Heart right ventricle (tissue), 16 donors: ENCODE measurements at regions not wholly inside any gene's neighbourhood (a gene's known extent, or its start where the extent isn't known, plus 50 kb on each side); places are given as distances from the start of the nearest gene placed in this dataset.
"Not testable (repeated sequence)": the region's sequence is repeated elsewhere in the genome, so short reads cannot be mapped to it uniquely, and the experiment has no call there.

Source experiments
- ATAC-seq, 8 donors: fragments of 200-7000 bp; cut with Tn5 transposase; one replicate each; pipeline ENCODE4 v1.9.1; 2020; ENCODE audit warnings: mild to moderate bottlenecking in 8 of 8, moderate library complexity in 8 of 8, moderate number of reproducible peaks in 1 of 8
- DNase-seq, 2 donors: peaks; one replicate each; pipeline ENCODE4 v3.0.0-alpha.2; 2020
- H3K27ac ChIP-seq, 10 donors: fragments of 200-600 bp; sonication (generic) in 2 of 10; one replicate each; pipeline versions ENCODE4 v1.5.0 to v1.8.0; 2020 to 2022; ENCODE audit warnings: mild to moderate bottlenecking in 3 of 10
- H3K27me3 ChIP-seq, 7 donors: fragments of 200-600 bp; one replicate each; pipeline ENCODE4 v1.8.0; 2021 to 2022; ENCODE audit warnings: mild to moderate bottlenecking in 2 of 7
- H3K36me3 ChIP-seq, 9 donors: fragments of 200-600 bp; sonication (generic) in 1 of 9; one replicate each; pipeline versions ENCODE4 v1.5.0 to v1.8.0; 2020 to 2022; ENCODE audit warnings: mild to moderate bottlenecking in 2 of 9
- H3K4me1 ChIP-seq, 9 donors: fragments of 200-600 bp; sonication (generic) in 1 of 9; one replicate each; pipeline versions ENCODE4 v1.5.0 to v1.8.0; 2020 to 2022; ENCODE audit warnings: mild to moderate bottlenecking in 4 of 9
- H3K4me3 ChIP-seq, 10 donors: fragments of 200-600 bp; sonication (generic) in 2 of 10; one replicate each; pipeline versions ENCODE4 v1.5.0 to v1.8.0; 2020 to 2022; ENCODE audit warnings: mild to moderate bottlenecking in 7 of 10, moderate library complexity in 2 of 10
- H3K9me3 ChIP-seq, 11 donors: fragments of 200-600 bp in 10 of 11; sonication (generic) in 2 of 11; one replicate each; pipeline versions ENCODE4 v1.5.0 to v1.8.0; 2013 to 2022; ENCODE audit warnings: mild to moderate bottlenecking in 2 of 11, control low read depth in 1 of 11, moderate library complexity in 1 of 11
- WGBS, 2 donors: extraction: QIAGEN DNeasy Blood & Tissue Kit; methylation state at CpG; one replicate each; pipeline ENCODE4 v1.1.7; 2013; ENCODE audit warnings: inconsistent platforms in 1 of 2; 5-methylcytosine and 5-hydroxymethylcytosine counted together
- intact Hi-C, 10 donors: fragments of 100-400 bp; cut with DNase I; formaldehyde crosslinking; loops; one replicate each; pipeline versions ENCODE4 v1.11.1 to v1.14.2; 2022
- TF ChIP-seq, protein P1 (sequence below), 9 donors: fragments of 200-600 bp; sonication (generic) in 2 of 9; IDR thresholded peaks; one replicate each; pipeline versions ENCODE4 v1.5.0 to v1.8.0; 2021 to 2022; ENCODE audit warnings: antibody characterized with exemption in 9 of 9, mild to moderate bottlenecking in 5 of 9, moderate library complexity in 1 of 9
- donor health status: Arrhythmogenic right ventricular cardiomyopathy.
- donor health status: ischemic (EF 13 %, LVEDD 7.1; RV severe dilation, severe dysfunction).
- donor health status: healthy with polysubstance abuse.
- donor health status: DM: no; HTN: yes; CAD: no.
- donor health status: DM: no; HTN: no; CAD: no.
- donor health status: ischemic (EF 25% LVEDD 6.9; RV normal size, moderate dysfunction).
- donor health status: ischemic (EF 25% LVEDD 5.7; RV mildly dilated, moderate dysfunction).
- donor health status: healthy.
- donor health status: DM: yes; HTN: yes; CAD: no.
- donor health status: Ischemic cardiomyopathy.
- donor health status: ischemic (EF 35%, LVEDD 5.7; RV mildly dilated, moderate dysfunction).
- donor health status: nonischemic (EF 11% LVEDD 7.7; RV severe dilation, severe dysfunction).
- donor health status: DM: yes; HTN: yes; CAD: no.
- donor health status: PGD.
- donor health status: ischemic (EF 29% LVEDD 5.4; RV normal size, mild dysfunction).
- donor health status: nonischemic (EF 23%, LVEDD 6.1; RV moderate dilation, normal function).

DNA sequence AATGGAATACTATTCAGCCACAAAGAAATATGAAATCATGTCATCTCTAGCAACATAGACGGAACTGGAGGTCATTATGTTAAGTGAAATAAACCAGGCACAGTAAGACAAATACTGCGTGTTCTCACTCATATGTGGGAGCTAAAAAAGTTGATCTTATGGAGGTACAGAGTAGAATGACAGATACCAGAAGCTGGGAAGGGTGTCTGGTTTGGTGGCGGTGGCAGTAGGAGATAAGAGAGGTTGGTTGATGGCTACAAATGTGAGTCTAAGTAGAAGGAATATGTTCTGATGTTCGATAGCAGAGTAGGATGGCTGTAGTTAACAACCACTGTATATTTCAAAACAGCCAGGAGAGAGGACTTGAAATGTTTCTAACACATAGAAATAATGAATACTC, 121.6 kb downstream of the PLPPR4 start:
- ATAC-seq (no peak), DNase-seq (no peak)
- peaks cover 0 to 7% (median 0%) of the 10 kb centered on the region in 11 donors for H3K9me3 ChIP-seq
- H3K36me3 ChIP-seq, result no peaks in the 10 kb centered on the region
- TF ChIP-seq, protein P1, sequence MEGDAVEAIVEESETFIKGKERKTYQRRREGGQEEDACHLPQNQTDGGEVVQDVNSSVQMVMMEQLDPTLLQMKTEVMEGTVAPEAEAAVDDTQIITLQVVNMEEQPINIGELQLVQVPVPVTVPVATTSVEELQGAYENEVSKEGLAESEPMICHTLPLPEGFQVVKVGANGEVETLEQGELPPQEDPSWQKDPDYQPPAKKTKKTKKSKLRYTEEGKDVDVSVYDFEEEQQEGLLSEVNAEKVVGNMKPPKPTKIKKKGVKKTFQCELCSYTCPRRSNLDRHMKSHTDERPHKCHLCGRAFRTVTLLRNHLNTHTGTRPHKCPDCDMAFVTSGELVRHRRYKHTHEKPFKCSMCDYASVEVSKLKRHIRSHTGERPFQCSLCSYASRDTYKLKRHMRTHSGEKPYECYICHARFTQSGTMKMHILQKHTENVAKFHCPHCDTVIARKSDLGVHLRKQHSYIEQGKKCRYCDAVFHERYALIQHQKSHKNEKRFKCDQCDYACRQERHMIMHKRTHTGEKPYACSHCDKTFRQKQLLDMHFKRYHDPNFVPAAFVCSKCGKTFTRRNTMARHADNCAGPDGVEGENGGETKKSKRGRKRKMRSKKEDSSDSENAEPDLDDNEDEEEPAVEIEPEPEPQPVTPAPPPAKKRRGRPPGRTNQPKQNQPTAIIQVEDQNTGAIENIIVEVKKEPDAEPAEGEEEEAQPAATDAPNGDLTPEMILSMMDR (IDR thresholded peaks at IDR 0.05), result no peak
- 47% methylated on average over 4 of the region's 4 CpGs for WGBS, 2 donors
- H3K27ac ChIP-seq, result no peak overlapping the region
- no peak overlapping the region for H3K4me3 ChIP-seq
- intact Hi-C loops, result no loop called here
- H3K27me3 ChIP-seq, result no peaks in the 10 kb centered on the region
- no peaks in the 10 kb centered on the region for H3K4me1 ChIP-seq

DNA sequence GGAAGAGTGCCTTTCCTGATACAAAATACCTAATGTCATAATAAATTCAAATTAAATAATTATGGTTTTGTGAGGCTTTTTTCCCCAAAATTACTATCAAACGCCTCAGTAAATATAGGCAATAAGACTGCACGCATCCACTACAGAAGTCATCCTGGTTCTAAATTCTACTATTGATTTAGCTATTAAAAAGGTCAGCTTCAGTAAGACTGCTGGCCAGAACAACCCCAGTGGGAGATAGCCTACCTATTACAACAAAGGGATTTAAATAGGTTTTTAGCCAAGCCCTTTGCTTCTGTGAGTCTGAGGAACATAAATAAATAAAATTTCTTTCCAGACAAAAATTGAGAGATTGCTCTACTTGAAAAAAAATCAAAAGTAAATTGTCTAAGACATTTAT, 132.1 kb downstream of the PLPPR4 start:
- Histone ChIP-seq H3K4me1 (no peaks in the 10 kb centered on the region), H3K36me3 (no peaks in the 10 kb centered on the region), H3K9me3 (peaks cover 0 to 3% (median 0%) of the 10 kb centered on the region in 11 donors), H3K27ac (no peak overlapping the region), H3K27me3 (no peaks in the 10 kb centered on the region), H3K4me3 (no peak overlapping the region)
- no peak for DNase-seq
- TF ChIP-seq, protein P1 (IDR thresholded peaks at IDR 0.05), result no peak
- no peak for ATAC-seq
- 95 to 96% methylated on average over 2 of the region's 2 CpGs for WGBS, 2 donors
- intact Hi-C loops, result no loop called here

DNA sequence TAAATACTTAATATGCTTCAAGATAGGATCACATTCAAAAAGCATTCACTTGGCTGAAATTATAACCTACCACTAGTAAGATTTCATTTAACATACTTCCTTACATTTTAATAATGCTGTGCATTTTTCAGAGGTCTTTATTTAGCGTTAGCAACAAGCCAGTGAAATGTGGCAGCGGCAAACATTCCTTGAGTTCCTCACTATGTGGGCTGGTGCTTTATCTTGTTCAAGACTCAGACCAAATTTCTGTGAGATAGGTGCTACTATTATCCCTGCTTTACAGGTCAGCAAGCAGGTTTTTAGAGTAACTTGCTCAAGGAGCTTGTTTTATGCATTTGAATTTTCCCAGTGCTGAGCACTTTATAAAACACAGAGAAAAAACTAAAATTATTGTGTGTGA, 132.7 kb downstream of the PLPPR4 start:
- TF ChIP-seq, protein P1 (IDR thresholded peaks at IDR 0.05), result no peak
- Histone ChIP-seq H3K36me3 (no peaks in the 10 kb centered on the region), H3K4me1 (no peaks in the 10 kb centered on the region), H3K9me3 (peaks cover 0 to 3% (median 0%) of the 10 kb centered on the region in 11 donors), H3K27me3 (no peaks in the 10 kb centered on the region), H3K4me3 (no peak overlapping the region), H3K27ac (no peak overlapping the region)
- intact Hi-C loops, result no loop called here
- 21 to 38% methylated on average over 2 of the region's 2 CpGs for WGBS, 2 donors
- DNase-seq (no peak), ATAC-seq (no peak)

DNA sequence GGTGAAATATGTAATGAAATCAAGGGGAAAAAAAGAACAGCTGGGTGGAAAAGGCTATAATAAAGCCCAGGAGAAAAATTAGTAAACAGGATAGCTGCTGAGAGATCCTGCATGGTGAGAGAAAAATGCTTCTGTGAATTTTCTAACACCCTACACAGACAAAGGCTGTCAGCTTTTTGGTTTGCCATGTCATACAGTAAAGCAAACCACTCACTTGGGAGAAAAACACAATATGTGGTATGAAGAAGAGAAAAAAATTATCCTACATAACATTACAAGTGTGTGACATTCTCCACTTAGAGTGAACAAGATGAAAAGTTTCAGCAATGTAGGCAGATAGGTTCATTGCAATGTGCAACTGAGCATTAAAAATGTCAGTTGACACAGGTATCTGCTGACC, 133.6 kb downstream of the PLPPR4 start:
- TF ChIP-seq, protein P1 (IDR thresholded peaks at IDR 0.05), result no peak
- Histone ChIP-seq H3K36me3 (no peaks in the 10 kb centered on the region), H3K4me1 (no peaks in the 10 kb centered on the region), H3K27ac (no peak overlapping the region), H3K9me3 (peaks cover 0 to 3% (median 0%) of the 10 kb centered on the region in 11 donors), H3K27me3 (no peaks in the 10 kb centered on the region), H3K4me3 (no peak overlapping the region)
- ATAC-seq (no peak), DNase-seq (no peak)
- intact Hi-C loops, result no loop called here

DNA sequence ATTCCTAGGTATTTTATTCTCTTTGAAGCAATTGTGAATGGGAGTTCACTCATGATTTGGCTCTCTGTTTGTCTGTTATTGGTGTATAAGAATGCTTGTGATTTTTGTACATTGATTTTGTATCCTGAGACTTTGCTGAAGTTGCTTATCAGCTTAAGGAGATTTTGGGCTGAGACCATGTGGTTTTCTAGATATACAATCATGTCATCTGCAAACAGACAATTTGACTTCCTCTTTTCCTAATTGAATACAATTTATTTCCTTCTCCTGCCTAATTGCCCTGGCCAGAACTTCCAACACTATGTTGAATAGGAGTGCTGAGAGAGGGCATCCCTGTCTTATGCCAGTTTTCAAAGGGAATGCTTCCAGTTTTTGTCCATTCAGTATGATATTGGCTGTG, 137.3 kb downstream of the PLPPR4 start:
- H3K36me3 ChIP-seq, intact Hi-C loops, H3K9me3 ChIP-seq, H3K27me3 ChIP-seq, ATAC-seq, H3K27ac ChIP-seq, H3K4me1 ChIP-seq, H3K4me3 ChIP-seq, DNase-seq: not testable (repeated sequence)

DNA sequence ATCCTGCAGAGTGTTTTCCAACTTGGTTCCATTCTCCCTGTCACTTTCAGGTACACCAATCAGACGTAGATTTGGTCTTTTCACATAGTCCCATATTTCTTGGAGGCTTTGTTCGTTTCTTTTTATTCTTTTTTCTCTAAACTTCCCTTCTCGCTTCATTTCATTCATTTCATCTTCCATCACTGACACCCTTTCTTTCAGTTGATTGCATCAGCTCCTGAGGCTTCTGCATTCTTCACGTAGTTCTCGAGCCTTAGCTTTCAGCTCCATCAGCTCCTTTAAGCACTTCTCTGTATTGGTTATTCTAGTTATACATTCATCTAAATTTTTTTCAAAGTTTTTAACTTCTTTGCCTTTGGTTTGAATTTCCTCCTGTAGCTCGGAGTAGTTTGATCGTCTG, 140.1 kb downstream of the PLPPR4 start:
- H3K27ac ChIP-seq, intact Hi-C loops, H3K4me1 ChIP-seq, H3K36me3 ChIP-seq, H3K4me3 ChIP-seq, H3K9me3 ChIP-seq, ATAC-seq, H3K27me3 ChIP-seq, DNase-seq: not testable (repeated sequence)
- WGBS, 2 donors, result 95 to 99% methylated on average over 5 of the region's 7 CpGs

DNA sequence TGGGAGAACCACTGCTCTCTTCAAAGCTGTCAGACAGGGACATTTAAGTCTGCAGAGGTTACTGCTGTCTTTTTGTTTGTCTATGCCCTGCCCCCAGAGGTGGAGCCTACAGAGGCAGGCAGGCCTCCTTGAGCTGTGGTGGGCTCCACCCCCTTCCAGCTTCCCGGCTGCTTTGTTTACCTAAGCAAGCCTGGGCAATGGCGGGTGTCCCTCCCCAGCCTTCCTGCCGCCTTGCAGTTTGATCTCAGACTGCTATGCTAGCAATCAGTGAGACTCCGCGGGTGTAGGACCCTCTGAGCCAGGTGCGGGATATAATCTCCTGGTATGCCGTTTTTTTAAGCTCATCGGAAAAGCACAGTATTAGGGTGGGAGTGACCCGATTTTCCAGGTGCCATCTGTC, 141.0 kb downstream of the PLPPR4 start:
- H3K27me3 ChIP-seq, H3K36me3 ChIP-seq, H3K9me3 ChIP-seq, ATAC-seq, H3K27ac ChIP-seq, H3K4me3 ChIP-seq, intact Hi-C loops, DNase-seq, H3K4me1 ChIP-seq: not testable (repeated sequence)
- 90 to 91% methylated on average over 9 of the region's 9 CpGs for WGBS, 2 donors
